ENCODE measurements at regions not wholly inside any gene's neighbourhood (a gene's known extent, or its start where the extent isn't known, plus 50 kb on each side); places are given as distances from the start of the nearest gene placed in this dataset.

GRCh38 chr11:127864861-127865260 is 722.5 kb downstream of the ETS1 start:
- TF ChIP-seq, protein P1, sequence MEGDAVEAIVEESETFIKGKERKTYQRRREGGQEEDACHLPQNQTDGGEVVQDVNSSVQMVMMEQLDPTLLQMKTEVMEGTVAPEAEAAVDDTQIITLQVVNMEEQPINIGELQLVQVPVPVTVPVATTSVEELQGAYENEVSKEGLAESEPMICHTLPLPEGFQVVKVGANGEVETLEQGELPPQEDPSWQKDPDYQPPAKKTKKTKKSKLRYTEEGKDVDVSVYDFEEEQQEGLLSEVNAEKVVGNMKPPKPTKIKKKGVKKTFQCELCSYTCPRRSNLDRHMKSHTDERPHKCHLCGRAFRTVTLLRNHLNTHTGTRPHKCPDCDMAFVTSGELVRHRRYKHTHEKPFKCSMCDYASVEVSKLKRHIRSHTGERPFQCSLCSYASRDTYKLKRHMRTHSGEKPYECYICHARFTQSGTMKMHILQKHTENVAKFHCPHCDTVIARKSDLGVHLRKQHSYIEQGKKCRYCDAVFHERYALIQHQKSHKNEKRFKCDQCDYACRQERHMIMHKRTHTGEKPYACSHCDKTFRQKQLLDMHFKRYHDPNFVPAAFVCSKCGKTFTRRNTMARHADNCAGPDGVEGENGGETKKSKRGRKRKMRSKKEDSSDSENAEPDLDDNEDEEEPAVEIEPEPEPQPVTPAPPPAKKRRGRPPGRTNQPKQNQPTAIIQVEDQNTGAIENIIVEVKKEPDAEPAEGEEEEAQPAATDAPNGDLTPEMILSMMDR (IDR thresholded peaks at IDR 0.05; ENCODE audit: low read depth, low read length), result no peak
- H3K4me3 ChIP-seq (ENCODE audit: low read depth, low read length), result no peak overlapping the region

- TF ChIP-seq, protein P1 (IDR thresholded peaks at IDR 0.05; ENCODE audit: low read depth, low read length), result no peak
- H3K4me3 ChIP-seq (ENCODE audit: low read depth, low read length), result no peak overlapping the region
Measured at GRCh38 chr11:127862406-127862805, 725.0 kb downstream of the ETS1 start.

- TF ChIP-seq, protein P1 (IDR thresholded peaks at IDR 0.05; ENCODE audit: low read depth, low read length), result no peak
- no peak overlapping the region for H3K4me3 ChIP-seq (ENCODE audit: low read depth, low read length)
Measured at GRCh38 chr11:127859941-127860354, 727.4 kb downstream of the ETS1 start.

DNA sequence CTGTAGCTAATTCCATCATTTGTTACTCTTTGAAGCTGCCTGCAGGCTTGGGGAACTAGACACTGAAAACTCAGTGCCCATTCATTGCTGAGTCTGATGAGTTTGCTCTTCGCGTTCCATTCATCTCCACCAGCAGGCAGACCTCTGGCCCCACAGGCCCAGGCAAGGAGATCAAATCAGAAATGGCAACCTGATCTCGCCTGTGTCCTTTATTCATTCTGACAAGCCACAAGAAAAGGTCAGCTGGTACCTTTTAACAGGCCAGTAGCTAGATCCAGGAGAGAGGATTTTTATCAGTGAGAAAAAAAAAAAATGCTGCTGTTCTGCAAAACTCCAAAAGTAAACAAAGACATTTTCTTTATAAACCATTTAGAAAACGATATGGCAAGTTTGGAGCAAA is 742.5 kb downstream of the ETS1 start:
- no peak overlapping the region for H3K4me3 ChIP-seq (ENCODE audit: low read depth, low read length)
- TF ChIP-seq, protein P1 (IDR thresholded peaks at IDR 0.05; ENCODE audit: low read depth, low read length), result no peak

DNA sequence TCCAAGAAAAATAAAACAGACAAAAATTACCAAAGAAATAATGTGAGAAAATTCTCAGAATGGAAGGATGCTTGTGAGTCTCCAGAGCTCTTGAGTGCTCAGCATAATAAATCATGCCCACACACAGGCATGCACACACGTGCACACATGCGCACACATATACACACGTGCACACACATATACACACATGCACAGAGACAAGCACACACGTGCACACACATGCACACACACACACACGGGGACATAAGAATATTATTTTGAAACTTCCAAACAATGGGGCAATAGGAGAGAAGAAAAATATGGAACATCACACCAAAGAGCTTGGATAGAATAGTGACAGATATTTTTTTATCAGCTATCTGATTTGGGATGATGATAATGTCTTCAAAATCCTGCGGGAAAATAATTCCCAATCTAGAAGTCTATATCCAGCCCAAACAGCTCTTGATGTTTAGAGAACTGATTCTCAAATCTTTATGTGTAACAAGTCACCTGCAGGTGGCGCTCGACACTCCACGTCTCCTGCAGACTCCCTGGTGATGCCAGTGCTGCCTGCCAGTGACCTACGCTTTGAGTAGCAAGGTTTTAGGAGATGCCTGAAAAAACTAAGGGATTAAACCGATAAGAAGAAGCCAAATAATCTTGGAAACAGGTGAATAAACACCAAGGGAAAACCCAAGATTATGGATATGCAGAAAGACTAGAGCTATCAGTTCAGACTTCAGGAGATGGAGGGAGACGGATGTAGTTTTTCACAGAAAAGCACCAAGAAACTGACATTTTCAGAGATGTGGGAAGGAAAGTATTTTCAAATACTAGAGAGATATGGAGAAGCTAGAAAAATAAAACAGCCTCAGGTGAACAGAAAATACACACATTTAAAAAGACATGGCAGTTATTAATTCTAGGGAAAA is 743.6 kb downstream of the ETS1 start:
- no peak overlapping the region for H3K4me3 ChIP-seq (ENCODE audit: low read depth, low read length)
- TF ChIP-seq, protein P1 (IDR thresholded peaks at IDR 0.05; ENCODE audit: low read depth, low read length), result peak; percentile 66

DNA sequence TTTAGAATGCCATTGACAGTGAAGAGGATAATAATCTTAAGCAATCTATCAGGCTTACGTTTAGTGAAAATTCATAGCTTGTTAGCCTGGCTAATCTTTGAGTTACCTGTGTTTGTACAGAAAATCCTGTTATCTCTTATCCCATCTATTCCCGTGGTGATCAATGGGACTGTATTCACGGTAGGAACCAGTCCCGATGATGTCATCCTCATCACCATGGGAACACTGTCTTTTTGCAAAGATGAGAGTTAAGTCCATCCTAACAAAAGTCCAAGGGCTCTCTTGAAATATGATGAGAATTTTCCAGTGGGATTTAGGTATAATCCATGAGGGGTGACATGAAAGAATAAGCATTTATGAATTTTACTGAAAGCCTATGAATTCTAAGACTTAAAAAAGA is 762.2 kb downstream of the ETS1 start:
- no peak overlapping the region for H3K4me3 ChIP-seq (ENCODE audit: low read depth, low read length)
- TF ChIP-seq, protein P1 (IDR thresholded peaks at IDR 0.05; ENCODE audit: low read depth, low read length), result no peak

DNA sequence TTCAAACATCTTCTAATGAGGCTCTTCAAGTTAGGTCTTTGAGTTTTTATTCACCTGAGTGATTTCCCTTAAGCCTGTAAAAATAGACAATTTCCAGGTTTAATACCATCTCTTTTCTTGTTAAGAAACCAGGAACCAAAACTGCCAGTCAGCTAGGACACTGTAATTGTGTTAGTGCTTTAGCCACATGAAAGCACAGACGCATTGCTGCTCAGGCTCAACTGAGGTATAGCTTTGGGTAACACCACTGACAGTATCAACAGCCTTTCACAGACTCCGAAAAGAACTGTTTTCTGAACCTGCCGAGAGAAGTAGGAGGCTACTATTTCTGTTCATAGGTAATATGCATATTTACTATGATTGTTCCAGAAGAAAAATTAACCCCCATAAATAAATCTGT is 768.7 kb downstream of the ETS1 start:
- no peak overlapping the region for H3K4me3 ChIP-seq (ENCODE audit: low read depth, low read length)
- TF ChIP-seq, protein P1 (IDR thresholded peaks at IDR 0.05; ENCODE audit: low read depth, low read length), result no peak

All from WI38 (cell line).